NCI-H2029 treated with DMSO at 0.1 percent for 48 hours (cell line): ENCODE measurements at regions not wholly inside any gene's neighbourhood (a gene's known extent, or its start where the extent isn't known, plus 50 kb on each side); places are given as distances from the start of the nearest gene placed in this dataset.
"Not testable (repeated sequence)": the region's sequence is repeated elsewhere in the genome, so short reads cannot be mapped to it uniquely, and the experiment has no call there.

ENCODE experiments used
- DNase-seq: peaks from one replicate; lab custom pipeline; 2025; lab: John Stamatoyannopoulos, UW

- no peak for DNase-seq
Observed at GRCh38 chr5:12745537-12745936, 841.3 kb upstream of the CTNND2 start.

GRCh38 chr5:12743582-12743981 is 839.3 kb upstream of the CTNND2 start:
- DNase-seq, result no peak

GRCh38 chr5:12730354-12730753 is 826.1 kb upstream of the CTNND2 start:
- DNase-seq, result no peak

DNA sequence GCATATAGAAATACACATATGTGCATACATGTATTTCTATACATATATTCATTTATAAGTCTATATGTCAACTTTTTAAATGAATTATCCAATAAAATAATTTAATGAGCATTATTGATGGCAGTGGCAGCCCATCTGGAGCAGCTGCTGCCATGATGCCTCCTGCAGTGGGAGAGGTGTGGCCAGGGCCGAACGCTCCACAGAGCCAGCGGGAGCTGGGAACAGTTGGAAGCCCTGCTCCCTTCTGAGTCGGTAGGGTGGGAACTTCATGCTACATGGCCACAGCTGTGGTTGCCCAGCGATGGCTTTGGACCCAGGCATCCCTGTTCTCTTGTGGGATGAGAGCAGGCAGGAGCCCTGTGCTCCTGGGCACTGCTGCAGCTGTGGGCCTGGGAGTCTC is 812.4 kb upstream of the CTNND2 start:
- DNase-seq, result no peak

- DNase-seq, result no peak
Observed at GRCh38 chr5:12707560-12707959, 803.3 kb upstream of the CTNND2 start.

GRCh38 chr5:12704955-12705354 is 800.7 kb upstream of the CTNND2 start:
- DNase-seq, result no peak

DNA sequence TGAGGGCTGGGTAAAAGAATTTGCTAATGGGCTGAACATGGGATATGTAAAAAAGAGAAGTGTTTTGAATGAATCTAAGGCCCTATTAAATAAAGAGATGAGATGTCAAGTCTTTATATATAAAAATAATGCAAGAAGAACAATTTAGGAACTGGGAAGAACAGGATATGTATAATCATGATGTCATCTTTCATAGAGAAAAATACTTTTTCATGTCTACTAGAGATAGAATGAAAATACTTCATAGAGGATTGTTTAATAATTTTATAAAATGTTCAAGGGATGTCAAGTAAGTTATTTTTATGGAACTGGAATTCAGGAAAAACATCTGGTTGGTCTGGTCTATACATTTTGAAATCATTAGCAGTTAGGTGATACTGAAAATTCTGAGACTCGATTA is 799.0 kb upstream of the CTNND2 start:
- no peak for DNase-seq

DNA sequence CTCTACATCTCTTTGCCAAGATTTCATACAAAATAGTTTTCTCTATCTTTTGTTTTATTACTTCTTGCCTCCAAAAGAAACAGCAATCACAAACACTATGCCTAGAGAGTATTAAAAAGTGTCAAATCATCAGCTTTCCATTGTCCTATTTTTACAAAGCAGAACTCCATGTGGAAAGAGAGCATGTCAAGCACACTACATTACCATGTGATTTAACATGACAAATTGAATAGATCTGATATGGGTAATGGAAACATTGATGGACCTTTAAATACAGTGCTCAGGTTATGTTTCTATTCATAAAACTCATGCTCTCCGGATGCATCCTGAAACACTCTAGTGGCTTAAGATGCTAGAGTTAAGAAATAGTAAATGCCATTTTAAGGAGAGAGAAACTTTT is 791.4 kb upstream of the CTNND2 start:
- DNase-seq, result no peak

DNA sequence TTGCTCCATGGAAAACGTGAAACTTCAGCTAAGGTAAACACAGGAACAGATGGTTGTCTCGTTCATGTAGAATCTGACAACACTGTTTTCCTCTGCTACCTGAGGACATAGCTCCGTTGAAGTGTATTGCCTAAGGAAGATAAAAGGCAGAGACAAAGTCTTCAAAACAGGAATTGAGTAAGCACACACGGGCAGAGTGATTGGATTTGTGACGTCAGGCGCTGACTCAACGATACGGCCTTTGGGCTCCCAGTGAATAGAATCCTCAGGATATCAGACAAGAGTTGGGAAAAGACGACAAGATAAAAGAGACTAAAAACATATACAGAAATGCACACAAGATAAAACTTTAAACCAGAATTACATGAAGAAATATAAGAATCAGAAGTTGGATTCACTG is 787.1 kb upstream of the CTNND2 start:
- DNase-seq, result no peak

GRCh38 chr5:12690361-12690760 is 786.1 kb upstream of the CTNND2 start:
- DNase-seq, result no peak

GRCh38 chr5:12683249-12683648 is 779.0 kb upstream of the CTNND2 start:
- no peak for DNase-seq

GRCh38 chr5:12679731-12680130 is 775.5 kb upstream of the CTNND2 start:
- DNase-seq, result no peak

DNA sequence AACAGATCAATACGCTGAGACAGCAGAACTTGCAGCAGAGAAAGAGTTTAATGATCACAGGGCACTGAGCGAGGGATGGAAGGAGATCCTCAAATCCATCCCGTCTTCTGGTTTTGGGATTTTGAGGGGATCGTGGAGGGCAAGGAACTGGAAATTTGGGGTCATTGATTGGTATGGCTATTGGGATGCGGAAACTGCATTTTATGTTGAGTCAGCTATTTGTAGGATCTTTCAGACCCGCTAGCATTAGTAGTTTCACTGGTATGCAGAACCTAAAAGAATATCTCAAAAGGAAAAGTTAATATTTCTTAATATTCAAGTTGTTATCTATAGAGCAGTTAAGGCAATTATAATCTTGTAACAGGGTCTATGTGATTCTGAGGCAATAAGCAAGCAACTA is 771.7 kb upstream of the CTNND2 start:
- DNase-seq, result no peak

GRCh38 chr5:12672141-12672540 is 767.9 kb upstream of the CTNND2 start:
- DNase-seq, result no peak

DNA sequence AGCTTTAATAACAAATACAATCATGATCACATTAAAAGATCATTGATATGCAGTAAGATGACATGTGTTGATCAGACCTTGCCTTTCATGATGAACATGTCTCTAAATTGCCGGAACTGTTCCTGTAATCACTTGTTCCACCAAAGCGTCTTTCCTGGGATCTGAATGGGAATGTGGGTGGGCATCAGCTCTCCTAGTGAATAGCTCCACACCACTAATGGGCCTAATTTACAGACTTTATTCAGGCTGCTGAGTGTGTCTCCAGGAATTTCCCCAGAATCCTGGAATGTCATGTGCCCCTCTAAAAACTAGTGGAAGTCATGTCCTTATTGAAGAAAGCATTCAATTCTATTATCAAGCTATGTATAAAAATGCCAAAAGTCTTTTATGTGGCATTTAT is 765.1 kb upstream of the CTNND2 start:
- DNase-seq, result no peak

GRCh38 chr5:12668564-12668963 is 764.3 kb upstream of the CTNND2 start:
- DNase-seq, result no peak

DNA sequence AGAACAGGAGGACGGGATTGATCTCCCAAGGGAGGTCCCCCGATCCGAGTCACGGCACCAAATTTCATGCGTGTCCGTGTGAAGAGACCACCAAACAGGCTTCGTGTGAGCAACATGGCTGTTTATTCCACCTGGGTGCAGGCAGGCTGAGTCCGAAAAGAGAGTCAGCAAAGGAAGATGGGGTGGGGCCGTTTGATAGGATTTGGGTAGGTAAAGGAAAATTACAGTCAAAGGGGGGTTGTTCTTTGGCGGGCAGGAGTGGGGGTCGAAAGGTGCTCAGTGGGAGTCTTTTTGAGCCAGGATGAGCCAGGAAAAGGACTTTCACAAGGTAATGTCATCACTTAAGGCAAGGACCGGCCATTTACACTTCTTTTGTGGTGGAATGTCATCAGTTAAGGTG is 763.6 kb upstream of the CTNND2 start:
- DNase-seq, result not testable (repeated sequence)

GRCh38 chr5:12665772-12666171 is 761.5 kb upstream of the CTNND2 start:
- not testable (repeated sequence) for DNase-seq

DNA sequence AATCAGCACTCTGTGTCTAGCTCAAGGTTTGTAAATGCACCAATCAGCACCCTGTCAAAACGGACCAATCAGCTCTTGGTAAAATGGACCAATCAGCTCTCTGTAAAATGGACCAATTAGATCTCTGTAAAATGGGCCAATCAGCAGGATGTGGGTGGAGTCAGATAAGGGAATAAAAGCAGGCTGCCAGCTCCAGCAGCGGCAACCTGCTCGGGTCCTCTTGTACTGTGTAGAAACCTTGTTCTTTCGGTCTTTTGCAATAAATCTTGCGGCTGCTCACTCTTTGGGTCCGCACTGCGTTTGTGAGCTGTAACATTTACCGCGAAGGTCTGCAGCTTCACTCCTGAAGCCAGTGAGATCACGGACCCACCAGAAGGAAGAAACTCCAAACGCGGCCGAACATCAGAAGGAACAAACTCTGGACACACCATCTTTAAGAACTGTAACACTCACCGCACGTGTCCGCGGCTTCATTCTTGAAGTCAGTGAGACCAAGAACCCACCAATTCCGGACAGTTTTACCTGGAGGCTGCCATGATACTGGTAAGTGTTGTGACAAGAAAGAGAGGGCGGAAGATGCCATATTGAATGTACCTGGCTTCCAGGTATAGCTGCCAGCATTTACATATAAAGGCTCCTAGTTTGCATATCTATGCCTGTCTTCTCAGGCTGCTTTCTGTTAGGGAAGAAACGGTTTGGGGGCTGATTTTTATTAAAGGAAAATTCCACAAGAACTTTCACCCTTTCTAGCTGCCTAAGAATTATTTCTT is 758.5 kb upstream of the CTNND2 start:
- no peak for DNase-seq

DNA sequence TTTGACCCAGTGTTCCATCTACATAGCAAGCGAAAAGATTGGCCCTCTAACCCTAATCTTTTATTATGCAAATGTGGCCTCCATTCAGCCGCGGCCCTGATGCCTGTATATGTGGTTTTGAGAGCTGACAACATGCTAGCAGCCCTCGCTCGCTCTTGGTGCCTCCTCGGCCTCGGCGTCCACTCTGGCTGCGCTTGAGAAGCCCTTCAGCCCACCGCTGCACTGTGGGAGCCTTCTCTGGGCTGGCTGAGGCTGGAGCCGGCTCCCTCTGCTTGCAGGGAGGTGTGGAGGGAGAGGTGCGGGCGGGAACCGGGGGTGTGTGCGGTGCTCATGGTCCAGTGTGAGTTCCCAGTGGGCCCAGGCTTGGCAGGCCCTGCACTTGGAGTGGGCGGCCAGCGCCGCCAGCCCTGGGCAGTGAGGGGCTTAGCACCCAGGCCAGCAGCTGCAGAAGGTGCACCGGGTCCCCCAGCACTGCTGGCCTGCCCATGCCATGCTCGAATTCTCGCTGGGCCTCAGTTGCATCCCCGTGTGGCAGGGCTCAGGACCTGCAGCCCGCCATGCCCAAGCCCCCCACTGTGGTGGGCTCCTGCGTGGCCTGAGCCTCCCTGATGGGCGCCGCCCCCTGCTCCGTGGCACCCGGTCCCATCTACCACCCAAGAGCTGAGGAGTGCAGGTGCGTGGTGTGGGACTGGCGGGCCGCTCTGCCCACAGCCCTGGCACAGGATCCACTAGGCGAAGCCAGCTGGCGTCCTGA is 757.5 kb upstream of the CTNND2 start:
- no peak for DNase-seq

DNA sequence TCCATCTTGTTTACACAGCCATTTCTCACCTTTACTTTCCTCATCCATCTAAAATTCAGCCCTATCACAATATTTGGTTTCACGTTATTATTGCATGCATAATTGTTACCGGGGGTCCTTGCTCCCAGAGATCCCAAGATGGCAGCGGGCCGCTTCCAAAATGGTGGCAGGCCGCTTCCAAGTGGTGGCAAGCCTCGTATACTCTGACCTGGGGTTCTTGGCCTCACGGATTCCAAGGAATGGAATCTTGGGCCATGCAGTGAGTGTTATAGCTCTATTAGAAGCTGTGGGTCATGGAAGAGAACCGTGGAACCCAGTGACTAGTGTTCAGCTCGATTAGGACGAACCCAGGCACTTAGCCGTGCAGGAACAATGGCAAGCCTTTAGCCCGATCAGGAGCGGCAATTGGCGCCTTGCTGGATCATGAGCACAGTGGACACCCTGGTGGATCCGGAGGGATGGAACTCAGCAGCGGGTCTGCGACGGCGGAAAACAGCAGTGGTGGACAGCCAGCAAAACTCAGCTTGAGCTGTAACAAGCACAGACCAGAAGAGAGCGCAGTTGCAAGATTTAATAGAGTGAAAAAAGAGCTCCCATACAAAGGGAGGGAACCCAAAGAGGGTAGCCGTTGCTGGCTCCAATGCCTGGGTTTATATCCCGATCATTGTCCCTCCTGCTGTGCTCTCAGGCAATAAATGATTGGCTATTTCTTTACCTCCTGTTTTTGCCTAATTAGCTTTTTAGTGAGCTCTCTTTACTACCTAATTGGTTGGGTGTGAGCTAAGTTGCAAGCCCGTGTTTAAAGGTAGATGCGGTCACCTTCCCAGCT is 756.2 kb upstream of the CTNND2 start:
- not testable (repeated sequence) for DNase-seq

- DNase-seq, result peak; percentile 67
Observed at GRCh38 chr5:12659686-12660085, 755.4 kb upstream of the CTNND2 start.
